ENCODE measurements at regions not wholly inside any gene's neighbourhood (a gene's known extent, or its start where the extent isn't known, plus 50 kb on each side); places are given as distances from the start of the nearest gene placed in this dataset.

- H3K27ac ChIP-seq (ENCODE audit: extremely low read depth, low read depth, low read length), result no peak overlapping the region
- no TSS peak for BruUV-seq (replicated peaks)
- POLR2A ChIA-PET, result interaction anchor here (0.6 to 0.8 kb wide), 3 partner anchors 87 to 1276 kb away, joined by 3 to 4 read pairs (median 4); no protein-coding TSS in a partner anchor
These were observed 68.2 kb upstream of the ACSL1 start for GRCh38 chr4:184893801-184894571.

More at GRCh38 chr4:184893801-184894571, 68.2 kb upstream of the ACSL1 start:
- H2AFZ ChIP-seq (ENCODE audit: low read depth, low read length), result no peak overlapping the region
- H4K20me1 ChIP-seq (replicated peaks; ENCODE audit: control insufficient read depth, insufficient read depth, low read length), result no peaks in the 10 kb centered on the region
- peaks cover 0 to 18% of the 10 kb centered on the region in 2 experiments; a peak in 2 of 5 replicates for H3K27me3 ChIP-seq (ENCODE audit: control insufficient read depth in 2 of 2, insufficient read depth in 2 of 2, low read length in 2 of 2)
- no peaks in the 10 kb centered on the region for H3K36me3 ChIP-seq (ENCODE audit: control insufficient read depth, insufficient read depth, low read length)
- H3K79me2 ChIP-seq (ENCODE audit: control insufficient read depth, insufficient read depth, low read length), result no peaks in the 10 kb centered on the region
- H3K4me1 ChIP-seq (replicated peaks in 1 of 2; ENCODE audit: control insufficient read depth in 2 of 2, insufficient read depth in 2 of 2, low read length in 2 of 2), result peaks cover 0 to 5% of the 10 kb centered on the region in 2 experiments; a peak in 1 of 5 replicates
- CTCF ChIA-PET (ENCODE audit: low intra/inter-chr PET ratio), result no interaction called here
- H3K9ac ChIP-seq (ENCODE audit: insufficient read depth in 1 of 2, low read depth in 2 of 2, low read length in 2 of 2), result no peak overlapping the region
- whole genome bisulfite sequencing (ENCODE audit: insufficient coverage, low coverage, missing lambda C conversion rate), result 42% methylated on average over 10 of the region's 10 CpGs
- no peak for ATAC-seq
- no peaks in the 10 kb centered on the region for H3K9me1 ChIP-seq (ENCODE audit: control insufficient read depth, insufficient read depth, low read length)
- H3K4me3 ChIP-seq, result no peak overlapping the region
- TF ChIP-seq TRIM28 (IDR thresholded peaks at IDR 0.05), result no peak
- TF ChIP-seq ZNF75A (CRISPR knock-in tag; IDR thresholded peaks at IDR 0.05), result no peak
- TF ChIP-seq ZEB2 (IDR thresholded peaks at IDR 0.05), result no peak
- no peak for TF ChIP-seq BCLAF1 (IDR thresholded peaks at IDR 0.05; ENCODE audit: borderline replicate concordance in 1 of 2, control insufficient read depth in 1 of 2, low read depth in 2 of 2, low read length in 1 of 2)
- TF ChIP-seq TARDBP (IDR thresholded peaks at IDR 0.05), result no peak
- no peak for TF ChIP-seq NFXL1 (CRISPR knock-in tag; IDR thresholded peaks at IDR 0.05)
- intact Hi-C loops (cut with micrococcal nuclease), result no loop called here
- DNase-seq (ENCODE audit: extremely low read depth in 1 of 4, low spot score in 3 of 4), result no peak
- no peak overlapping the region for H3K4me2 ChIP-seq (ENCODE audit: insufficient read depth, low read length)
- in situ Hi-C loops (cut with MboI), result no loop called here
- no peak for FAIRE-seq
- no peaks in the 10 kb centered on the region for H3K9me3 ChIP-seq (replicated peaks; ENCODE audit: control insufficient read depth, insufficient read depth, low read depth, low read length)

Data from K562 (cell line).